IMR-90 (cell line): ENCODE measurements at regions not wholly inside any gene's neighbourhood (a gene's known extent, or its start where the extent isn't known, plus 50 kb on each side); places are given as distances from the start of the nearest gene placed in this dataset.

ENCODE experiments used
- ATAC-seq: fragments of 200-7000 bp; cut with Tn5 transposase; 2 replicates; pipeline ENCODE4 v1.9.1; 2020; ENCODE audit warnings: low read depth, mild to moderate bottlenecking, moderate library complexity
- BruUV-seq: library from RNA; stranded (reverse); fragments of 400-500 nt; replicated peaks from 2 replicates; lab custom pipeline; 2021; lab: Mats Ljungman, UMichigan
- CTCF ChIA-PET: fragments of 300-600 bp; formaldehyde crosslinking; extraction: SDS; loops from one replicate; lab custom pipeline; 2021; ENCODE audit warnings: antibody characterized with exemption; lab: Yijun Ruan, JAX
- POLR2A ChIA-PET: fragments of 300-600 bp; sonication (Branson Sonifier 250); formaldehyde crosslinking; loops from one replicate; lab custom pipeline; 2022; ENCODE audit warnings: antibody characterized with exemption; ENCODE audit not compliant: unreplicated experiment; lab: Charles Lee
- DNase-seq: peaks from one replicate; pipeline ENCODE4 v3.0.0; 2013
- H2AFZ ChIP-seq: replicated peaks from 2 replicates; pipeline ENCODE3; 2013; ENCODE audit warnings: low read length, mild to moderate bottlenecking; ENCODE audit not compliant: poor library complexity
- H2AK5ac ChIP-seq: 2 replicates; pipeline ENCODE4 v1.6.1; 2013; ENCODE audit warnings: low read depth, low read length, inconsistent platforms
- H2AK9ac ChIP-seq: replicated peaks from 2 replicates; pipeline ENCODE3; 2013; ENCODE audit warnings: mild to moderate bottlenecking, low read depth, low read length, moderate library complexity; ENCODE audit not compliant: poor library complexity
- H2BK120ac ChIP-seq: 2 replicates; pipeline ENCODE4 v1.6.1; 2013; ENCODE audit warnings: low read depth, low read length, inconsistent platforms
- H2BK15ac ChIP-seq: 3 replicates; pipeline ENCODE4 v1.6.1; 2013; ENCODE audit warnings: low read depth, low read length, inconsistent platforms
- H2BK20ac ChIP-seq: 2 replicates; pipeline ENCODE4 v1.6.1; 2013; ENCODE audit warnings: low read depth, mild to moderate bottlenecking, inconsistent platforms, low read length, moderate library complexity
- H2BK5ac ChIP-seq: 2 replicates; pipeline ENCODE4 v1.6.1; 2013; ENCODE audit warnings: mild to moderate bottlenecking, low read depth, low read length, inconsistent platforms; ENCODE audit not compliant: poor library complexity, severe bottlenecking
- H3K14ac ChIP-seq: replicated peaks from 2 replicates; pipeline ENCODE4 v1.6.1; 2013; ENCODE audit warnings: low read depth, low read length, inconsistent platforms
- H3K18ac ChIP-seq: 2 replicates; pipeline ENCODE4 v1.6.1; 2013; ENCODE audit warnings: low read depth, low read length, control low read depth
- H3K23ac ChIP-seq: 2 replicates; pipeline ENCODE4 v1.6.1; 2013; ENCODE audit warnings: low read depth, low read length, inconsistent platforms
- H3K27ac ChIP-seq: 2 replicates; pipeline ENCODE4 v1.5.1; 2013; ENCODE audit warnings: mild to moderate bottlenecking, control low read depth, low read length; ENCODE audit not compliant: insufficient read depth
- H3K27me3 ChIP-seq: 2 replicates; pipeline ENCODE4 v1.6.1; 2013; ENCODE audit warnings: low read length; ENCODE audit not compliant: control insufficient read depth, insufficient read depth
- H3K36me3 ChIP-seq: 2 replicates; pipeline ENCODE4 v1.6.1; 2013; ENCODE audit warnings: low read length, mixed read lengths; ENCODE audit not compliant: control insufficient read depth, insufficient read depth
- H3K4ac ChIP-seq: 2 replicates; pipeline ENCODE4 v1.6.1; 2013; ENCODE audit warnings: low read depth, low read length, inconsistent platforms
- H3K4me1 ChIP-seq: 2 replicates; pipeline ENCODE4 v1.6.1; 2013; ENCODE audit warnings: low read length, mixed read lengths; ENCODE audit not compliant: control insufficient read depth, insufficient read depth
- H3K4me2 ChIP-seq: 2 replicates; pipeline ENCODE4 v1.6.1; 2013; ENCODE audit warnings: low read depth, mild to moderate bottlenecking, control low read depth, low read length, moderate library complexity
- H3K4me3 ChIP-seq: 2 replicates; pipeline ENCODE4 v1.5.1; 2013; ENCODE audit warnings: low read depth, mild to moderate bottlenecking, control low read depth, low read length, moderate library complexity; ENCODE audit not compliant: insufficient read depth
- H3K56ac ChIP-seq: 2 replicates; pipeline ENCODE4 v1.6.1; 2013; ENCODE audit warnings: low read length, inconsistent platforms; ENCODE audit not compliant: insufficient read depth; ENCODE audit errors: extremely low read depth
- H3K79me1 ChIP-seq, 2 experiments: 2 replicates each; pipeline ENCODE4 v1.6.1; 2013; ENCODE audit warnings: low read length in 2 of 2, inconsistent platforms in 1 of 2, low read depth in 1 of 2
- H3K9ac ChIP-seq: 2 replicates; pipeline ENCODE4 v1.6.1; 2013; ENCODE audit warnings: low read depth, low read length, control low read depth
- H3K9me1 ChIP-seq: 2 replicates; pipeline ENCODE4 v1.6.1; 2013; ENCODE audit warnings: low read length, inconsistent platforms; ENCODE audit not compliant: insufficient read depth
- H3K9me3 ChIP-seq: 2 replicates; pipeline ENCODE4 v1.6.1; 2013; ENCODE audit warnings: low read length; ENCODE audit not compliant: control insufficient read depth, insufficient read depth
- H4K20me1 ChIP-seq: 2 replicates; pipeline ENCODE4 v1.6.1; 2013; ENCODE audit warnings: low read length, inconsistent platforms; ENCODE audit not compliant: insufficient read depth
- H4K5ac ChIP-seq: 2 replicates; pipeline ENCODE4 v1.6.1; 2013; ENCODE audit warnings: mild to moderate bottlenecking, low read depth, low read length, control low read depth
- H4K8ac ChIP-seq, 2 experiments: 2 replicates each; pipeline ENCODE4 v1.6.1; 2013; ENCODE audit warnings: low read depth in 2 of 2, low read length in 2 of 2, control low read depth in 1 of 2, inconsistent platforms in 1 of 2
- H4K91ac ChIP-seq: 2 replicates; pipeline ENCODE4 v1.6.1; 2013; ENCODE audit warnings: low read depth, low read length, inconsistent platforms; ENCODE audit not compliant: insufficient read depth
- BHLHE40 ChIP-seq: fragments of 150-350 bp; IDR thresholded peaks from 2 replicates; pipeline ENCODE4 v1.6.1; 2016; ENCODE audit warnings: mild to moderate bottlenecking, low read depth, low read length
- CHD1 ChIP-seq: IDR thresholded peaks from 2 replicates; pipeline ENCODE4 v1.6.1; 2012; ENCODE audit warnings: low read depth, low read length, improper control_type of control experiment
- CTCF ChIP-seq: conservative IDR thresholded peaks from 2 replicates; pipeline ENCODE4 v1.5.1; 2012; ENCODE audit warnings: mild to moderate bottlenecking, low read depth, low read length, improper control_type of control experiment
- MAFK ChIP-seq: IDR thresholded peaks from 2 replicates; pipeline ENCODE4 v1.6.1; 2012; ENCODE audit warnings: low read depth, low read length, improper control_type of control experiment
- MXI1 ChIP-seq: IDR thresholded peaks from 2 replicates; pipeline ENCODE4 v1.6.1; 2012; ENCODE audit warnings: low read depth, mild to moderate bottlenecking, low read length, moderate library complexity, borderline replicate concordance
- POLR2A ChIP-seq: IDR thresholded peaks from 2 replicates; pipeline ENCODE4 v1.6.1; 2012; ENCODE audit warnings: mild to moderate bottlenecking, low read depth, low read length
- RAD21 ChIP-seq: IDR thresholded peaks from 2 replicates; pipeline ENCODE4 v1.6.1; 2012; ENCODE audit warnings: low read length, improper control_type of control experiment
- USF2 ChIP-seq: fragments of 150-350 bp; IDR thresholded peaks from 2 replicates; pipeline ENCODE4 v1.6.1; 2017; ENCODE audit warnings: mild to moderate bottlenecking, antibody characterized with exemption, low read length, low read depth
- WGBS, 2 experiments: methylation state at CpG; one replicate each; pipeline versions ENCODE4 v1.1.5 to v1.1.7; 2013; ENCODE audit warnings: missing lambda C conversion rate in 2 of 2; ENCODE audit not compliant: insufficient read length in 1 of 2; ENCODE audit errors: extremely low coverage in 2 of 2; 5-methylcytosine and 5-hydroxymethylcytosine counted together
- dilution Hi-C: fragments of 300-500 bp; cut with HindIII; formaldehyde crosslinking; loops from one replicate; pipeline ENCODE4 v1.14.3; 2018; ENCODE audit warnings: low sequenced_read_pairs; ENCODE audit not compliant: unreplicated experiment
- in situ Hi-C: fragments of 300-500 bp; cut with MboI; formaldehyde crosslinking; loops from 3 replicates; pipeline ENCODE4 v1.14.3; 2019; ENCODE audit warnings: low sequenced_read_pairs, inconsistent platforms, mixed read lengths
- intact Hi-C: fragments of 100-400 bp; cut with micrococcal nuclease; formaldehyde crosslinking; loops from 2 replicates; pipeline ENCODE4 v1.10.0; 2022
- TF ChIP-seq, protein P1 (sequence below): fragments of 150-350 bp; IDR thresholded peaks from 2 replicates; pipeline ENCODE4 v1.6.1; 2016; ENCODE audit warnings: low read depth, mild to moderate bottlenecking, low read length, moderate library complexity, borderline replicate concordance

- Histone ChIP-seq H2BK15ac (no peak overlapping the region), H3K23ac (no peak overlapping the region), H3K9me3 (peaks cover 6% of the 10 kb centered on the region), H2BK5ac (no peak overlapping the region), H3K4me1 (no peaks in the 10 kb centered on the region), H3K9me1 (no peaks in the 10 kb centered on the region), H3K56ac (no peak overlapping the region), H3K36me3 (no peaks in the 10 kb centered on the region), H2AK9ac (peak overlapping the region; percentile 23), H3K14ac (no peak overlapping the region), H4K91ac (no peak overlapping the region), H2BK120ac (no peak overlapping the region), H2BK20ac (no peak overlapping the region), H3K4me2 (no peak overlapping the region), H3K27ac (no peak overlapping the region), H3K9ac (no peak overlapping the region), H3K27me3 (peaks cover 6% of the 10 kb centered on the region), H4K20me1 (no peaks in the 10 kb centered on the region), H4K8ac (no peak overlapping the region), H3K4me3 (no peak overlapping the region), H3K4ac (no peak overlapping the region), H2AFZ (no peak overlapping the region), H3K18ac (no peak overlapping the region), H4K5ac (no peak overlapping the region), H3K79me1 (no peaks in the 10 kb centered on the region), H2AK5ac (no peak overlapping the region)
- DNase-seq (no peak), ATAC-seq (no peak)
- in situ Hi-C loops (no loop called here), dilution Hi-C loops (no loop called here), intact Hi-C loops (no loop called here)
- POLR2A ChIA-PET = no interaction called here
- TF ChIP-seq RAD21 = no peak
- TF ChIP-seq, protein P1, sequence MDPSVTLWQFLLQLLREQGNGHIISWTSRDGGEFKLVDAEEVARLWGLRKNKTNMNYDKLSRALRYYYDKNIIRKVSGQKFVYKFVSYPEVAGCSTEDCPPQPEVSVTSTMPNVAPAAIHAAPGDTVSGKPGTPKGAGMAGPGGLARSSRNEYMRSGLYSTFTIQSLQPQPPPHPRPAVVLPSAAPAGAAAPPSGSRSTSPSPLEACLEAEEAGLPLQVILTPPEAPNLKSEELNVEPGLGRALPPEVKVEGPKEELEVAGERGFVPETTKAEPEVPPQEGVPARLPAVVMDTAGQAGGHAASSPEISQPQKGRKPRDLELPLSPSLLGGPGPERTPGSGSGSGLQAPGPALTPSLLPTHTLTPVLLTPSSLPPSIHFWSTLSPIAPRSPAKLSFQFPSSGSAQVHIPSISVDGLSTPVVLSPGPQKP = no peak
- TF ChIP-seq MAFK = no peak
- no peak for TF ChIP-seq CHD1
- no peak for TF ChIP-seq BHLHE40
- TF ChIP-seq USF2 = no peak
- no peak for TF ChIP-seq POLR2A
- no peak for TF ChIP-seq CTCF
- no peak for TF ChIP-seq MXI1
- 81% methylated on average over 2 of the region's 4 CpGs; no CpG with 5 or more reads in 1 of the 2 experiments for WGBS, 2 experiments
- BruUV-seq = no TSS peak
- CTCF ChIA-PET = no interaction called here
Observed at GRCh38 chr2:11985817-11986566, 239.6 kb downstream of the LPIN1 start.
